ENCODE measurements at regions not wholly inside any gene's neighbourhood (a gene's known extent, or its start where the extent isn't known, plus 50 kb on each side); places are given as distances from the start of the nearest gene placed in this dataset.
A peak's percentile ranks its signal among the peaks of the same experiment; 100 is the strongest.
"Not testable (repeated sequence)": the region's sequence is repeated elsewhere in the genome, so short reads cannot be mapped to it uniquely, and the experiment has no call there.

DNA sequence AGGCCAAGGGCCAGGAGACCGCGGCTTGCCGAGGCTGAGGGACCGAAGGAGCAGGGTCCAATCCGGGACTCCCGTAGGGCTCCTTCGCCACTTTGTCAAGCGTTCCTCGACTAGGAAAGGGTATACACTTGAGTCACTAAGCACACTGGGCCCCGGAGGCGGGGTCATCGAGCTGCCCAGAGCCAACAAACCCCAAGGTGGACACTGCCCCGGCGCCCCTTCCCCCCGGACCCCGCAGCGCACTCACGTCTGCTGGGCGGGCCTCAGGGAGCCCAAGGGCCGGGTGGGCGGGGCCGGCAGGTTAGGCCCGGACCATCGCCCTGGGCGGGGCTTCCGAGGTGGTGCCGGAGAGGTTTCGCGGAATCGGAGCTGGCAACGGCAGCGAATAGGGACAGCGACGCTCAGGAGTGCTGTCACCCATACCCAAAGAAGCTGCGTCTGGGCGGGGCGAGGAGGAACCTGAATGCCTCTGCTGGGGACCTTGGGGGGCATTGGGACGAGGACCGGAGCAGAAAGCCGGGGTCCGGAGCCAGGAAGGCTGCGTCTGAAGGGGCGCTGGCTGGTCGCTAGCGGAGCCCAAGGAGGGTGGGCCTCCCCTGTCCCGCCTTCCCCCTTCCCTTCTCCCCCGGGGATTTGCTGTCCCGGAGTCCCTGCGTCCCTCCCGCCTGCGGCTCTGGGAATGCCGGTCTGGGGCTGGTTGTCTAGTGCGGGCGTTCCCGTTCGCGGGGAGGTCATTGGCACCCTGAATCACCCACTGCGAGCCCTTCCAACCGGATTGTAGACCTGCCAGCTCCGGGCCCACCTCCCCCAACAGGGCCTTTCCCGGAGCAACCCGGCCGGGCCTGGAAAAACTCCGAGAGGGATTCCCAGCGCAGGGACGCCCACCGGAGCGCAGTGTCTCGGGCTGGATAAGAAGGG, 118.2 kb upstream of the SMURF2 start:
- Histone ChIP-seq H3K9me3 (ENCODE audit: control insufficient read depth in 5 of 5, low read length in 5 of 5) (no peaks in the 10 kb centered on the region), H3K27ac (ENCODE audit: low read depth, low read length) (peak overlapping the region; percentile 30), H3K36me3 (ENCODE audit: control insufficient read depth in 5 of 5, insufficient read depth in 5 of 5, low read length in 5 of 5) (peaks cover 0 to 29% (median 23%) of the 10 kb centered on the region in 5 donors), H3K4me3 (ENCODE audit: low read depth in 1 of 5, low read length in 5 of 5) (peak overlapping the region in 4 of 5 donors; percentile 42 to 75 (median 66)), H3K27me3 (ENCODE audit: control insufficient read depth in 5 of 5, insufficient read depth in 4 of 5, low read length in 5 of 5) (peaks cover 0 to 24% (median 0%) of the 10 kb centered on the region in 5 donors), H3K4me1 (ENCODE audit: control insufficient read depth in 5 of 5, insufficient read depth in 5 of 5, low read length in 5 of 5) (peaks cover 0 to 65% (median 50%) of the 10 kb centered on the region in 5 donors), H3K9ac (ENCODE audit: low read length in 5 of 5) (peak overlapping the region in 3 of 5 donors; percentile 56 to 68 (median 66))

DNA sequence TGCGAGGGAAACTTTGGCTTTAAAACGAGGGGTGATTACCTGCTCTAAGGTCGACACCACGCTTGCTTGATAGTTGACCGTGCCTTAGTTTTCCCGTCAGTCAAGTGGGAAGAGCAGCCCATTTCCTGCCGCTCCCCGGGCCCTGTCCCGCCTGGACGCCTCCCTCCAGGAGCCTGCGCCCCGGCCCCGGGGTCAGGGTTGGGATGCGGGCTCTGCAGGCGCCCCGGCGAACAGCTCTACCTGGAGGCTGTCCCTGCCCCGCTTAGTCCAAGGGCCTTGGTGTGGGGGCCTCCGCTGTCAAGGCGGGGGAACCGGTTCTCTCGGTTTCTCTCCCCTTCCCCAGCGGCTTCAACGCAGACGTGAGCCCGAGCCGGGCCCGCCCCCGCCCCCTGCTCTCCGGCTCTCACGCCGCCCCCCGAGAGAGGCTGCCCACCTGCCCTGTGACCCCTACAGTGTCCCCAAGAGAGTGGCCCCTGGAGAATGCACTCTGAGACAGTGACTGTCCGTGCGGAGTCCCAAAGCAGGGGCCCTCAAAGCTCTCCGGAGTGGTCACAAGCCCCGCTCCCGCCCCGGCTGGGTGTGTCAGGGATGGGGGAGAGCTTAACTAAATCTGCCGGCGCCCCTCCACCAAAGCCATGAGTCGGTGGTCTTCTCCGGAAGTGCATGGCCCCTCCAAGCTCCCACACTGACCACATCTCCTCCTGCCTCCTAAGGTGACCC, 117.4 kb upstream of the SMURF2 start:
- Histone ChIP-seq H3K4me1 (ENCODE audit: control insufficient read depth in 5 of 5, insufficient read depth in 5 of 5, low read length in 5 of 5) (peaks cover 0 to 69% (median 50%) of the 10 kb centered on the region in 5 donors), H3K27ac (ENCODE audit: low read depth, low read length) (no peak overlapping the region)

GRCh38 chr17:64779098-64779375, 116.9 kb upstream of the SMURF2 start:
- H3K27ac ChIP-seq (ENCODE audit: low read depth, low read length) = not testable (repeated sequence)

More for the DNA sequence above, 117.4 kb upstream of the SMURF2 start:
- H3K36me3 ChIP-seq (ENCODE audit: control insufficient read depth in 5 of 5, insufficient read depth in 5 of 5, low read length in 5 of 5) = peaks cover 0 to 21% (median 15%) of the 10 kb centered on the region in 5 donors
- H3K27me3 ChIP-seq (ENCODE audit: control insufficient read depth in 5 of 5, insufficient read depth in 4 of 5, low read length in 5 of 5) = peaks cover 0 to 24% (median 0%) of the 10 kb centered on the region in 5 donors
- H3K9me3 ChIP-seq (ENCODE audit: control insufficient read depth in 5 of 5, low read length in 5 of 5) = no peaks in the 10 kb centered on the region
- H3K4me3 ChIP-seq (ENCODE audit: low read depth in 1 of 5, low read length in 5 of 5) = peak overlapping the region; percentile 29 to 75 (median 63)
- H3K9ac ChIP-seq (ENCODE audit: low read length in 5 of 5) = peak overlapping the region in 1 of 5 donors; percentile 51

GRCh38 chr17:64778240-64779097, 116.4 kb upstream of the SMURF2 start:
- H3K4me3 ChIP-seq (ENCODE audit: low read depth in 1 of 5, low read length in 5 of 5) = peak overlapping the region; percentile 32 to 59 (median 53)
- H3K4me1 ChIP-seq (ENCODE audit: control insufficient read depth in 5 of 5, insufficient read depth in 5 of 5, low read length in 5 of 5) = peaks cover 0 to 69% (median 55%) of the 10 kb centered on the region in 5 donors
- H3K36me3 ChIP-seq (ENCODE audit: control insufficient read depth in 5 of 5, insufficient read depth in 5 of 5, low read length in 5 of 5) = peaks cover 0 to 10% (median 4%) of the 10 kb centered on the region in 5 donors
- peaks cover 0 to 24% (median 0%) of the 10 kb centered on the region in 5 donors for H3K27me3 ChIP-seq (ENCODE audit: control insufficient read depth in 5 of 5, insufficient read depth in 4 of 5, low read length in 5 of 5)
- H3K9me3 ChIP-seq (ENCODE audit: control insufficient read depth in 5 of 5, low read length in 5 of 5) = no peaks in the 10 kb centered on the region
- H3K9ac ChIP-seq (ENCODE audit: low read length in 5 of 5) = peak overlapping the region in 3 of 5 donors; percentile 26 to 64 (median 53)
- H3K27ac ChIP-seq (ENCODE audit: low read depth, low read length) = no peak overlapping the region

More at GRCh38 chr17:64779098-64779375, 116.9 kb upstream of the SMURF2 start:
- H3K27me3 ChIP-seq (ENCODE audit: control insufficient read depth in 5 of 5, insufficient read depth in 4 of 5, low read length in 5 of 5) = peaks cover 0 to 24% (median 0%) of the 10 kb centered on the region in 5 donors
- H3K4me1 ChIP-seq (ENCODE audit: control insufficient read depth in 5 of 5, insufficient read depth in 5 of 5, low read length in 5 of 5) = peaks cover 0 to 69% (median 55%) of the 10 kb centered on the region in 5 donors
- H3K36me3 ChIP-seq (ENCODE audit: control insufficient read depth in 5 of 5, insufficient read depth in 5 of 5, low read length in 5 of 5) = peaks cover 0 to 16% (median 10%) of the 10 kb centered on the region in 5 donors
- H3K9me3 ChIP-seq (ENCODE audit: control insufficient read depth in 5 of 5, low read length in 5 of 5); H3K9ac ChIP-seq (ENCODE audit: low read length in 5 of 5): not testable (repeated sequence)
- H3K4me3 ChIP-seq (ENCODE audit: low read depth in 1 of 5, low read length in 5 of 5) = peak overlapping the region; percentile 27 to 59 (median 31)

DNA sequence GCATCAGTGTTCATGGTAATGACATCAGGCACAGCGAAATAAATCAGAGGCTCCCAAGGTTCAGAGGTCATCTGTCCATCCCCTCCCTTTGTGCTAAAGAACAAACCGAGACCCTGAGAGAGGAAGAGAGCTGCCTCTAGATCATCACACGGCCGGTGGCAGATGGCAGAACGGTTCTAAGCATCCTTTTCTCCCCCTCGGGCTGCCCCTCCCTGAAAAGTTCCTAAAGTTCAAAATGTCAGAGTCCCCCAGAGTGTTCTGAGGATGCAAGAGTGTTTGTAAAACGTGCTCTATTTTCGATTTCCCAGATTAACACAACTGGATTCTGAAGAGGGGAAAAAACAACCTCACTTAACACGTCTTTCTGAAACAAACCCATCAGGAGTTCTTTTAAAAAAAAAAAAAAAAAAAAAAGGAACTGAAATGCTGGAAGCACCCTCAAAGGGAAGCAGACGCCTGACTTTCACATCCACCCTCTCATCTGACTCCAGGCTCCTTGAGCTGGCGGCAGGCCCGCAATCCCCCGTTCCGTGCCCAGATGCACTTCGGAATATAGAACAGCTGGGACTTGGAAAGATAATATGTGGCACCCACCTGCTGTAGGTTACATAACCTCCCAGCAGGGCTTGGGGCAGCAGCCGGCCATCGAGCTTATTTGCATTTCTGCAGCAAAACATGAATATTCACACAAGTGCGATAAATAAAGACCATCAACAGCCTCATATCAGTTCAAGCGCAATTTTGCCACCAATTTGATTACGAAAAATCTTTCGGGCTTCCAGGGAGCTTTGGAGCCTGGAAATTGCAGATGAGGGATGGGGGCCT, 115.5 kb upstream of the SMURF2 start:
- Histone ChIP-seq H3K9ac (ENCODE audit: low read length in 5 of 5) (peak overlapping the region in 2 of 5 donors; percentile 53 to 64), H3K4me3 (ENCODE audit: low read depth in 1 of 5, low read length in 5 of 5) (peak overlapping the region; percentile 32 to 62 (median 55)), H3K27me3 (ENCODE audit: control insufficient read depth in 5 of 5, insufficient read depth in 4 of 5, low read length in 5 of 5) (peaks cover 0 to 18% (median 0%) of the 10 kb centered on the region in 5 donors), H3K27ac (ENCODE audit: low read depth, low read length) (peak overlapping the region; percentile 40), H3K36me3 (ENCODE audit: control insufficient read depth in 5 of 5, insufficient read depth in 5 of 5, low read length in 5 of 5) (peaks cover 0 to 4% (median 0%) of the 10 kb centered on the region in 5 donors), H3K9me3 (ENCODE audit: control insufficient read depth in 5 of 5, low read length in 5 of 5) (no peaks in the 10 kb centered on the region), H3K4me1 (ENCODE audit: control insufficient read depth in 5 of 5, insufficient read depth in 5 of 5, low read length in 5 of 5) (peaks cover 0 to 73% (median 56%) of the 10 kb centered on the region in 5 donors)

- not testable (repeated sequence) for H3K36me3 ChIP-seq (ENCODE audit: control insufficient read depth in 5 of 5, insufficient read depth in 5 of 5, low read length in 5 of 5); H3K9me3 ChIP-seq (ENCODE audit: control insufficient read depth in 5 of 5, low read length in 5 of 5)
- Histone ChIP-seq H3K27me3 (ENCODE audit: control insufficient read depth in 5 of 5, insufficient read depth in 4 of 5, low read length in 5 of 5) (peaks cover 0 to 16% (median 0%) of the 10 kb centered on the region in 5 donors), H3K27ac (ENCODE audit: low read depth, low read length) (peak overlapping the region; percentile 40), H3K4me1 (ENCODE audit: control insufficient read depth in 5 of 5, insufficient read depth in 5 of 5, low read length in 5 of 5) (peaks cover 0 to 72% (median 53%) of the 10 kb centered on the region in 5 donors), H3K9ac (ENCODE audit: low read length in 5 of 5) (peak overlapping the region in 1 of 5 donors; percentile 25), H3K4me3 (ENCODE audit: low read depth in 1 of 5, low read length in 5 of 5) (peak overlapping the region in 4 of 5 donors; percentile 0 to 62 (median 40))
Measured at GRCh38 chr17:64776720-64777414, 114.8 kb upstream of the SMURF2 start.

- H3K27me3 ChIP-seq (ENCODE audit: control insufficient read depth in 5 of 5, insufficient read depth in 4 of 5, low read length in 5 of 5) = peaks cover 0 to 15% (median 0%) of the 10 kb centered on the region in 5 donors
- no peak overlapping the region for H3K4me3 ChIP-seq (ENCODE audit: low read depth in 1 of 5, low read length in 5 of 5)
- H3K4me1 ChIP-seq (ENCODE audit: control insufficient read depth in 5 of 5, insufficient read depth in 5 of 5, low read length in 5 of 5) = peaks cover 0 to 64% (median 46%) of the 10 kb centered on the region in 5 donors
- H3K9me3 ChIP-seq (ENCODE audit: control insufficient read depth in 5 of 5, low read length in 5 of 5) = no peaks in the 10 kb centered on the region
- peaks cover 0 to 4% (median 0%) of the 10 kb centered on the region in 5 donors for H3K36me3 ChIP-seq (ENCODE audit: control insufficient read depth in 5 of 5, insufficient read depth in 5 of 5, low read length in 5 of 5)
- H3K9ac ChIP-seq (ENCODE audit: low read length in 5 of 5) = no peak overlapping the region
- H3K27ac ChIP-seq (ENCODE audit: low read depth, low read length) = no peak overlapping the region
Measured at GRCh38 chr17:64775701-64776570, 113.8 kb upstream of the SMURF2 start.
